ENCODE measurements at regions not wholly inside any gene's neighbourhood (a gene's known extent, or its start where the extent isn't known, plus 50 kb on each side); places are given as distances from the start of the nearest gene placed in this dataset.

DNA sequence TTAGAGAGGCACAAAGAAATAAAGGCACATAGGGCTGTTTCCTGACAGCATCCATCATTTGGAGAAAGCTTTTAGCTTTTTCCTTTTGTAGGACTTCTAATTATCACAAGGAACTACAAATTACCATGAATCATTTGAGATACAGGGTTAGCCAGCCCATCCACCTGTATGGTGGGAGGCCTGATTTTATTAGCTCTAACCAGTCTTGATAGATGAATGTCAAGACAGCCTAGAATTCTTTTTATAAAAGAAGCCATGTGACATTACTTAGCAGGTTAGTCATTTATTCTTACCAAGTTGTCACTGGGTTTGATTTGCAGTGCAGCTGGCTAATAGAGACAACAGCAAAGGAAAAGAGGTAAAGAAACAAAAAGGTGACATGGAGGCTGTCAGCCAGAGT lies 618.1 kb downstream of the ZNF385D start:
- DNase-seq = no peak

DNA sequence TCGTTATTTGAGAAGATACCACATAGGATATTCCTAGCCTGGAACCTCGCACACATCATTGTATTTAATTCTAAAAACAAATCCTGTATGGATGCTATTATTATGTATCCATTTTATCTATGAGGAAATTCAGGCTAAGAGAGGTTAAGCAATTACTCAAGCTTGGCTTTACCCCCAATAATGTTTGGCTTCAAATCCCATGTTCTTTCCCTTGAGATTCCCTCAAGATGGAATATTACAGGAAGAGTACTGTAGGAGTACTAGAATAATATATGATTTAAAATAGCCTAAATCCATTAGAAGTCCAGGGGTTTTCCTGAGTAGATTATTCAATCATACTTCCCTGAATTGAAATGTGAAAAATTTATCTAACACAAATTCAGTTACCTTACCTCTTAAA lies 630.2 kb downstream of the ZNF385D start:
- no peak for DNase-seq

DNA sequence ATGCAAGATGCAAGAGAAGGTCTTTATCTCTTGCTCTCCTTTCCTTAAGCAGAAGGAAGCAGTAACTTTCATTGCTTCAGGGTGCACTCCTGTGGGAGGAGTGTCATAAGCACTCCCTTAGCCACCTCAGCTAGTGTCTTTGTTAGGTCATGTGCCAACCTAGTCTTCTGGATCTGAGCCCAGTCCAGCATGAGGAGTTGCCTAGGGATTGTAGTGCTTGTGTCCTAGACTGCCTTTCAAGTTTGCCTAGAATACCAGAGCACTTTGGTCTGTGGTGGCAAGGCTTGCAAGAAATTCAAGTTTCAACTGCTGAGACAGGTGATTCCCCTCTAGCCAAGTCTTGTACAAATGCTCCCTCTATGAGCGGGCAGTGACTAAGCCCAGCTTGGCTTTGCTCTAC lies 633.6 kb downstream of the ZNF385D start:
- DNase-seq = no peak

GRCh38 chr3:21109056-21109455 lies 642.0 kb downstream of the ZNF385D start:
- DNase-seq = no peak

DNA sequence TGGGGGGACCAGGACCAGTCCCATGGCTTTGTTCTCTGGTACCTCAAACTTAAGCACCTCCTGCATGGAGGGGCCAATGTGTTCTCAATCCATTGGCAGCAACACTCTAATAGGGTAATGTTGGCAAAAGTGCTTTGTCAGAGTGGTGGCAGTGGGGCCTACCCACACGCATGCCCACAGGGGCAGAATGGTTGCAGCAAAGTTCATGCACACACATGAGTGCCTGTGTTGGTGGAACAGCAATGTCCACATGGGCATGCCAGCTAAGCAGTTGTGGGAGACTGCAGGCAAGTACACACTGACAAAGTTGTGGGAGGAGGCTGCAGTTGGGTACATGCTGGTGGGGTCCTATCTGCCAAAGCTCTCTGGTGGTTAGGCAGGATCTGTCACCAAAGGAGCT lies 645.2 kb downstream of the ZNF385D start:
- DNase-seq = no peak

- DNase-seq = no peak
Measured at GRCh38 chr3:21100656-21101359, 650.2 kb downstream of the ZNF385D start.

- DNase-seq = no peak
Measured at GRCh38 chr3:21094686-21095085, 656.3 kb downstream of the ZNF385D start.

- no peak for DNase-seq
Measured at GRCh38 chr3:21073561-21073960, 677.4 kb downstream of the ZNF385D start.

DNA sequence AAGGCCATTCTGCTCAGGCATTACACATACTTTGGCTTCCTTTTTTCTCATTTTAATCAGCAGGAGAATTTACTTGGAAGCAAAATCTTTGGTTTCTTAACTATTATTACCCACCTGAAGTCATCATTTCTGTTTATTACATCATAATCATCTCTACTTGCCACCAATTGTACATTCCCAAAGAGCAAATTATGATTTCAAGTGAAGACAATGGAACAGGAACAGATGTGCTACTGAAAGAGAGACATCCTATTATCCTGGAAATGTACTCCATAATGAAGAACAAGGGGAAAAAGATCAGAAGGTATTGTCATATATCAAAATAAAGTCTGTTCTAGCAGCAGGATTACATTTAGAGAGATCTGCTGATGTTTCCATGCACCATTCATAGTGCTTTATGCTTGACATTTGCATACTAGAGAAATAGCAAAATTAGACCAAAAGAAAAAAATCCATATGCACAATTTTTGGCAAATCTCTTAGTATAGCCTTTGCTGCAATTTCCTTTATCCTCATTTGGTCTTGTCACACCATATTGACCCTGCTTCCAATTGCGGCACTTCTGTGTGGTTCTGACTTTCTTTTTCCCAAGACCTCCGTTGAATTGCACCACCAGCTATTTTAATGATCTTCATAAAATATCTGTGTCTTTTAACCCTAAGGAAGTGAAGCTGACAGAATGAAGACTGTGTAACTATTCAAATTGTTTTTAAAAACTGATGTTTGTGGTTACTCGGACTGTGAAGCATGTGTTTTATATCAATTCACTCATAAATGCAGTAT lies 683.8 kb downstream of the ZNF385D start:
- DNase-seq = no peak

DNA sequence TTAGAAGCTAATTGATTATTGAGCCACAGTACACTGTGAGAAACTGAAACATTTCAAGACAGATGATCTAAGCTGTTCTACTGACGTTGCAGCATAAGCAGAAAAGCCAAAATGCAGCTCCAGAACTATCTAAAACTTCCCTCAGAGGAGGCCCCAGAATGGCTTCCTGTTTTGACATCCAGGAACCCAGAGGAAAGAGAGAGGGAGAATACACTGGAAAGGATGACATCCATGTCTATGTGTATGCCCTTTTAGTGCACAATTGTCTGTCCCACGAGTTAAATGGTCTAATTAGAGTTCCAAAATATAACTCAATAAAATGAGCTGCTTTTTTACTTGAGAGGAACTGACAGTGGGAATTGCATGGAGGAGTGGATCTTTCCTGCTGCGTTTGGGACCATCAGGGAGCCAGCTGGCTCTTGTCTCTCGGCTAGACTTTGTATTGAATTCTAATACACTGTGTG lies 688.1 kb downstream of the ZNF385D start:
- DNase-seq = no peak

- DNase-seq = no peak
Measured at GRCh38 chr3:21059404-21059803, 691.6 kb downstream of the ZNF385D start.

DNA sequence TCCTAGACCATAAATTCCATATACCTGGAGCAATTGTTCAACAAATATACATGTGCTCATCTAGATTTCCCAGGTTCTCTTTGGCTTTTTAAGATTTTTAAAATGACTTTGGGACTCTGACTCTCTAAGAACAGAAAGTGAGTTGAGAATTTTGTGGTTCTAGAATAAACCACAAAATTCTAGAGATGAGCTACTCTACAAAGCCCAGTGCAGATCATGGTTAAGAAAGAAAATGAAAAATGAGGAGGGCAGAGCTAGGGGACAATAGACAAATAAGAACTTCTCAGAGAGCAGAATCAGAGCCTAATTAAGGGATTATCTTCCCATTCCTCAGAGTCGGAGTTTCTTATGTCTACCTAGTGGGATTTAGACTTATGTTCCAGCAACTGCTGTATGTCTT lies 694.7 kb downstream of the ZNF385D start:
- DNase-seq = no peak

GRCh38 chr3:21055015-21055414 lies 696.0 kb downstream of the ZNF385D start:
- no peak for DNase-seq

DNA sequence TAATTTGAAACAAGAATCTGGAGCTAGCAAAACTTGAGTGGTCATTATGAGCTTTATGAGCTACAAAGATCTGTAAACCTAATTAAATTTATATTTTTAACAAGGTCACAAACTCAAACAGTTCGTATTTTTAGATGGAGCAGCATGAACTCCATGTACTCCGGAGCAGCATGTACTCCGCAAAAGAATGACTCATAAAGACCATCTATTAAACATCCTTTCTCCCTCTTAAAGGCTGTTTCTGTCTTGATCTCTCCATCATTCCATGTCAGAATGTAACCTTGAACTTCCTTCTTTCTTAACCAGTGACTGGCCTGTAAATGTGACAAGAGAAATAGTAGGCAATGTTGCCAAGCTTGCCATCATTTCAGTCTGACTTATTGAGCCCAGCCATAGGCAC lies 696.9 kb downstream of the ZNF385D start:
- DNase-seq = no peak

- DNase-seq = no peak
Measured at GRCh38 chr3:21049334-21050062, 701.5 kb downstream of the ZNF385D start.

- no peak for DNase-seq
Measured at GRCh38 chr3:21043139-21043538, 707.9 kb downstream of the ZNF385D start.

DNA sequence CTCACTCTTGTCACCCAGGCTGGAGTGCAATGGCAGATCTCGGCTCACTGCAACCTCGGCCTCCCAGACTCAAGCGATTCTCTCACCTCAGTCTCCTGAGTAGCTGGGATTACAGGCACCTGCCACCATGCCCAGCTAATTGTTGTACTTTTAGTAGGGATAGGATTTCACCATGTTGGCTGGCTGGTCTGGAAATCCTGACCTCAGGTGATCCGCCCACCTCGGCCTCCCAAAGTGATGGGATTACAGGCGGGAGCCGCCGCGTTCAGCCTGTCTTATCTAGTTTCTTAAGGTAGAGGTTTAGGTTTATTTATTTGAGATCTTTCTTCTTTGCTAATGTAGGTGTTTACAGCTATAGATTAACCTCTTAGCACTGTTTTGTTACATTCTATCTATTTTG lies 708.8 kb downstream of the ZNF385D start:
- DNase-seq = no peak

DNA sequence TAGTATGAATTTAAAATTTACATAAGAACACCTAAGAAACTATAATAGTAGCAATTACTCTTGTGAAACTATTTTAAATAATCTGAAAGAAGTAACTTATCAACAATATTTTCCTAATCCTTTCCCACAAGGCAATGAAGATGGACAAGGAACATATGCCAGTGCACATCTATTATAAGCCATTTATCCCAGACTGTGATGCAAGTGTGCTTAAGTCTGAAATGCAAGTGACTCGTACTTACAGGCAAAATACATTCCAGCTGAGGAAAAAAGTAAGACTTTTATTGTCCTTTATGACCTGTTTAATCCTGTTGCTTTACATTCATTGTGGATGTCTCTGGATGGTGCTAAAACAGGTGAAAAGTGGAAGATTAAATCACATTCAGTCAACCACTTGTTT lies 709.4 kb downstream of the ZNF385D start:
- DNase-seq = no peak

DNA sequence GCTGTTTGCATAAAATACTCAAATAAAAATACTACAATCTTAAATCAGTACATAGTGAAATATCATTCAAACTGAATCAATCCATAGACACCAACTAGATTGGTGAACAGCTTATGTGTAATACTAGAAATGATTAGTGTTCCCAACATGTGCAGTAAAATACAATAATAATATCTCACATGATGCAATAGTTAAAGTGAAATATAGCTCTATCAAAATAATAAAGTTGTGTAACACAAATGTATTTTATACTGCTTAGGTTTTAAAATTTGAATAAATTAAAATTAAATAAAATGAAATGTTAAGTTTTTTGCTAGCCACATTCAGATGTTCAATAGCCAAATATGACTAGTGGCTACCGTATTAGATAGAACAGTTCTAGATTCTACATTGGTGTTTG lies 714.1 kb downstream of the ZNF385D start:
- DNase-seq = no peak

DNA sequence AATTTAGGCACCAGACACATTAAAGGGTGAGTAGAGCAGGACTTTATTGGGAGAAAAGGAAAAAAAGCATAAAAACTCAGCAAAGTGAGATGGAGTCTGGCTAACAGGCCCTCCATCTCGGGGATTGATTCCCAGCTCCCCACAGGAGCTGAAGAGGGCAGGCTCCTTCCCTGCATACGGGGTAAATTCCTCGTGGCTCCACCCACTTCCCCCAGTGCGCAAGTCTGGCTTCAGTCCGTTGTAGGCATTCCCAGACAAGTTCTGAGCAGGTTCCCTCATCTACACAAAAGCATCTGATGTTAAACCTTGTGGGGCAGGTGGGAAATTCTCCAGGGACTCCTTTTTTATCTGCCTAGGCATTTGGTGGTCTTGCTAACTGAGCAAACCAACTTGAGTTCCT lies 722.6 kb downstream of the ZNF385D start:
- DNase-seq = no peak

- no peak for DNase-seq
Measured at GRCh38 chr3:21024563-21024962, 726.4 kb downstream of the ZNF385D start.

DNA sequence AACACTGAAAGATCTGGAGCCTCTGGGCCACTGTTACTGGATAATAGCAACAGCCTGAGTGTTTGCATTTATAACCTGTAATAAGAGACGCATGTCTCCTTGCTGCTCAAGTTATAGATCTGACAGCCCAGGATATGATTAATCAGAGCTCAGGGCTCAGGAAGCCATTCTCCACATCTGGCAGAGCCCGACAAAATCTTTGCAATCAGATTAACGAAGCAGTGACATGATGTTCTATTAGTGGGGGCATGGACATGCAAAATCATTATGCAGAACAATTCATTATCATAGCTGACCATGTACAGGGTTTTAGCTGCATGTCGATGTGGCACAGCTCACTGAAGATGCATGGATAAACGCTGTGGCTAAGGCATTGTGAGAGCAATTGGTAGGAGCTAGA lies 730.3 kb downstream of the ZNF385D start:
- no peak for DNase-seq

DNA sequence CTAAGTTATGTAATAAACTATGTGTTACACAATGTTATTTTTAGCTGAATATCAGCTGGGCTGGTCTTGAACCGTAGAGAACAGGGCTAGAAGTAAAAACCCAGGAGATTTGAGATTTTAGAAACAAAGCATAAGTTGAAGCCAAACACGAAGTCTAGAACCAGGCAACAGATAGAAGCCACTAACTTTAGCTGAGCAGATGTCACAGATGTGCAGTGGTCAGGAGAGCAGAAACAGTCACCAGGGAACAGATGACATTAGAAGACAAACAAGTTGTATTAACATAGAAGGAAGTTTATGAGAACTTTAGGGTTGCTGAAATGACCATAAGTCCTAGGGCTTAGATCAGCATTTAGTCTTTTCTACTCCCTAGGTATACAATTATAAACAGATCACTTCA lies 731.0 kb downstream of the ZNF385D start:
- DNase-seq = no peak

Data from stimulated activated CD4-positive, alpha-beta T cell treated with anti-CD3 and anti-CD28 coated beads, Interleukin-2, amount 100 ng/mL, for 24 hours (primary cell).